Rectal smooth muscle tissue (tissue), 1 donor: ENCODE measurements at regions not wholly inside any gene's neighbourhood (a gene's known extent, or its start where the extent isn't known, plus 50 kb on each side); places are given as distances from the start of the nearest gene placed in this dataset.

Experiments
- H3K27ac ChIP-seq: one replicate; pipeline ENCODE4 v1.7.0; 2013; ENCODE audit warnings: low read depth, low read length, inconsistent platforms
- H3K27me3 ChIP-seq: one replicate; pipeline ENCODE4 v1.7.0; 2013; ENCODE audit warnings: low read length; ENCODE audit not compliant: control insufficient read depth, insufficient read depth
- H3K36me3 ChIP-seq: one replicate; pipeline ENCODE4 v1.7.0; 2013; ENCODE audit warnings: low read length; ENCODE audit not compliant: control insufficient read depth, insufficient read depth
- H3K4me1 ChIP-seq: one replicate; pipeline ENCODE4 v1.7.0; 2013; ENCODE audit warnings: low read length; ENCODE audit not compliant: control insufficient read depth, insufficient read depth
- H3K4me3 ChIP-seq: one replicate; pipeline ENCODE4 v1.7.0; 2013; ENCODE audit warnings: low read length
- H3K9ac ChIP-seq: one replicate; pipeline ENCODE4 v1.7.0; 2013; ENCODE audit warnings: low read length

GRCh38 chr14:94964931-94965330, 192.4 kb downstream of the DICER1 start:
- no peaks in the 10 kb centered on the region for H3K4me1 ChIP-seq
- H3K27ac ChIP-seq, result no peak overlapping the region
- H3K4me3 ChIP-seq, result no peak overlapping the region
- no peak overlapping the region for H3K9ac ChIP-seq
- H3K36me3 ChIP-seq, result no peaks in the 10 kb centered on the region
- H3K27me3 ChIP-seq, result no peaks in the 10 kb centered on the region

GRCh38 chr14:94964181-94964580, 193.1 kb downstream of the DICER1 start:
- Histone ChIP-seq H3K9ac (no peak overlapping the region), H3K27me3 (no peaks in the 10 kb centered on the region), H3K27ac (no peak overlapping the region)

GRCh38 chr14:94963051-94963450, 193.1 kb upstream of the GSC start:
- Histone ChIP-seq H3K27ac (no peak overlapping the region), H3K4me3 (no peak overlapping the region), H3K27me3 (no peaks in the 10 kb centered on the region), H3K36me3 (no peaks in the 10 kb centered on the region), H3K4me1 (no peaks in the 10 kb centered on the region), H3K9ac (no peak overlapping the region)

More at GRCh38 chr14:94964181-94964580, 193.1 kb downstream of the DICER1 start:
- Histone ChIP-seq H3K36me3 (no peaks in the 10 kb centered on the region), H3K4me1 (no peaks in the 10 kb centered on the region), H3K4me3 (no peak overlapping the region)

GRCh38 chr14:94962166-94962575, 192.3 kb upstream of the GSC start:
- H3K9ac ChIP-seq, result no peak overlapping the region
- H3K4me1 ChIP-seq, result no peaks in the 10 kb centered on the region
- H3K27me3 ChIP-seq, result no peaks in the 10 kb centered on the region
- H3K36me3 ChIP-seq, result no peaks in the 10 kb centered on the region
- H3K27ac ChIP-seq, result no peak overlapping the region
- H3K4me3 ChIP-seq, result no peak overlapping the region

GRCh38 chr14:94961386-94962165, 191.7 kb upstream of the GSC start:
- no peak overlapping the region for H3K9ac ChIP-seq
- no peaks in the 10 kb centered on the region for H3K4me1 ChIP-seq
- no peaks in the 10 kb centered on the region for H3K36me3 ChIP-seq
- H3K27ac ChIP-seq, result no peak overlapping the region
- no peak overlapping the region for H3K4me3 ChIP-seq
- no peaks in the 10 kb centered on the region for H3K27me3 ChIP-seq

GRCh38 chr14:94960285-94961001, 190.5 kb upstream of the GSC start:
- H3K36me3 ChIP-seq, result no peaks in the 10 kb centered on the region
- no peak overlapping the region for H3K27ac ChIP-seq
- H3K27me3 ChIP-seq, result no peaks in the 10 kb centered on the region
- no peaks in the 10 kb centered on the region for H3K4me1 ChIP-seq
- H3K9ac ChIP-seq, result no peak overlapping the region
- no peak overlapping the region for H3K4me3 ChIP-seq

- H3K27ac ChIP-seq, result no peak overlapping the region
- H3K9ac ChIP-seq, result no peak overlapping the region
- H3K27me3 ChIP-seq, result no peaks in the 10 kb centered on the region
- no peak overlapping the region for H3K4me3 ChIP-seq
- no peaks in the 10 kb centered on the region for H3K36me3 ChIP-seq
- H3K4me1 ChIP-seq, result no peaks in the 10 kb centered on the region
Observed at GRCh38 chr14:94953541-94954260, 183.8 kb upstream of the GSC start.

- Histone ChIP-seq H3K9ac (no peak overlapping the region), H3K4me1 (no peaks in the 10 kb centered on the region), H3K27ac (no peak overlapping the region), H3K36me3 (no peaks in the 10 kb centered on the region), H3K4me3 (no peak overlapping the region), H3K27me3 (no peaks in the 10 kb centered on the region)
Observed at GRCh38 chr14:94952097-94952496, 182.2 kb upstream of the GSC start.

- Histone ChIP-seq H3K4me3 (no peak overlapping the region), H3K9ac (no peak overlapping the region), H3K27ac (no peak overlapping the region), H3K4me1 (no peaks in the 10 kb centered on the region), H3K36me3 (no peaks in the 10 kb centered on the region), H3K27me3 (no peaks in the 10 kb centered on the region)
Observed at GRCh38 chr14:94946244-94946643, 176.3 kb upstream of the GSC start.

GRCh38 chr14:94945615-94946014, 175.7 kb upstream of the GSC start:
- Histone ChIP-seq H3K4me1 (no peaks in the 10 kb centered on the region), H3K27ac (no peak overlapping the region), H3K36me3 (no peaks in the 10 kb centered on the region), H3K9ac (no peak overlapping the region), H3K4me3 (no peak overlapping the region), H3K27me3 (no peaks in the 10 kb centered on the region)

GRCh38 chr14:94944636-94945258, 174.8 kb upstream of the GSC start:
- no peak overlapping the region for H3K9ac ChIP-seq
- no peaks in the 10 kb centered on the region for H3K27me3 ChIP-seq
- H3K4me3 ChIP-seq, result no peak overlapping the region
- H3K4me1 ChIP-seq, result no peaks in the 10 kb centered on the region
- H3K27ac ChIP-seq, result no peak overlapping the region
- H3K36me3 ChIP-seq, result no peaks in the 10 kb centered on the region

GRCh38 chr14:94942601-94943000, 172.7 kb upstream of the GSC start:
- Histone ChIP-seq H3K9ac (no peak overlapping the region), H3K4me1 (peaks cover under 1% of the 10 kb centered on the region), H3K27ac (no peak overlapping the region), H3K27me3 (no peaks in the 10 kb centered on the region), H3K4me3 (no peak overlapping the region), H3K36me3 (no peaks in the 10 kb centered on the region)
